Fibroblast of villous mesenchyme (primary cell): ENCODE measurements at regions not wholly inside any gene's neighbourhood (a gene's known extent, or its start where the extent isn't known, plus 50 kb on each side); places are given as distances from the start of the nearest gene placed in this dataset.

ENCODE experiments used
- DNase-seq: peaks from one replicate; pipeline ENCODE4 v3.0.0-alpha.2; 2010; ENCODE audit warnings: low read depth
- H3K4me3 ChIP-seq: 2 replicates; pipeline ENCODE4 v1.5.1; 2011; ENCODE audit warnings: low read depth, mild to moderate bottlenecking, low read length
- TF ChIP-seq, protein P1 (sequence below): IDR thresholded peaks from 2 replicates; pipeline ENCODE4 v1.5.1; 2012; ENCODE audit warnings: low read depth, mild to moderate bottlenecking, low read length; ENCODE audit not compliant: insufficient read depth

DNA sequence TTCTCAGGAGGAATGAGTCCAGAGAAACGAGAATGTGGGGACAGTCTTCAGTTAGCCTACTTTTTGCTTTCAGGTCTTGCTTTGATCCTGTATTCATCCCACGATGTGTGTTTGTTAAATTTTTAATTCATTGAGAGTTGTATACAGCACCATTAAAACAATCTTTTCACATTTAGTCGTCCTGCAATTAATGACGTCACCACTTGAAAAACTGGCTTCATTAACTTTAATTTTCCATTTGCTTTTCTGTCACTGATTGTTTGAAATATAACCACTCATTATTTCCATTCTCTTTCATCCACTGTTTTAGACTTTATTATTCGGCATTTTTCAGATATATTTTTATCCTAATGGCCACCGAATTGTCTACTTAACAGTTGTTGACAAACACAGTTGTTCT, 146.9 kb downstream of the TFEC start:
- no peak for DNase-seq
- TF ChIP-seq, protein P1, sequence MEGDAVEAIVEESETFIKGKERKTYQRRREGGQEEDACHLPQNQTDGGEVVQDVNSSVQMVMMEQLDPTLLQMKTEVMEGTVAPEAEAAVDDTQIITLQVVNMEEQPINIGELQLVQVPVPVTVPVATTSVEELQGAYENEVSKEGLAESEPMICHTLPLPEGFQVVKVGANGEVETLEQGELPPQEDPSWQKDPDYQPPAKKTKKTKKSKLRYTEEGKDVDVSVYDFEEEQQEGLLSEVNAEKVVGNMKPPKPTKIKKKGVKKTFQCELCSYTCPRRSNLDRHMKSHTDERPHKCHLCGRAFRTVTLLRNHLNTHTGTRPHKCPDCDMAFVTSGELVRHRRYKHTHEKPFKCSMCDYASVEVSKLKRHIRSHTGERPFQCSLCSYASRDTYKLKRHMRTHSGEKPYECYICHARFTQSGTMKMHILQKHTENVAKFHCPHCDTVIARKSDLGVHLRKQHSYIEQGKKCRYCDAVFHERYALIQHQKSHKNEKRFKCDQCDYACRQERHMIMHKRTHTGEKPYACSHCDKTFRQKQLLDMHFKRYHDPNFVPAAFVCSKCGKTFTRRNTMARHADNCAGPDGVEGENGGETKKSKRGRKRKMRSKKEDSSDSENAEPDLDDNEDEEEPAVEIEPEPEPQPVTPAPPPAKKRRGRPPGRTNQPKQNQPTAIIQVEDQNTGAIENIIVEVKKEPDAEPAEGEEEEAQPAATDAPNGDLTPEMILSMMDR: no peak
- no peak overlapping the region for H3K4me3 ChIP-seq

GRCh38 chr7:115881476-115881875, 149.1 kb downstream of the TFEC start:
- no peak overlapping the region for H3K4me3 ChIP-seq
- DNase-seq: no peak
- TF ChIP-seq, protein P1: no peak

- no peak for DNase-seq
- TF ChIP-seq, protein P1: no peak
- no peak overlapping the region for H3K4me3 ChIP-seq
Measured at GRCh38 chr7:115879171-115879570, 151.4 kb downstream of the TFEC start.

GRCh38 chr7:115869801-115870200, 160.8 kb downstream of the TFEC start:
- H3K4me3 ChIP-seq: no peak overlapping the region
- TF ChIP-seq, protein P1: no peak
- no peak for DNase-seq

GRCh38 chr7:115869190-115869589, 161.4 kb downstream of the TFEC start:
- no peak overlapping the region for H3K4me3 ChIP-seq
- no peak for DNase-seq
- TF ChIP-seq, protein P1: no peak

DNA sequence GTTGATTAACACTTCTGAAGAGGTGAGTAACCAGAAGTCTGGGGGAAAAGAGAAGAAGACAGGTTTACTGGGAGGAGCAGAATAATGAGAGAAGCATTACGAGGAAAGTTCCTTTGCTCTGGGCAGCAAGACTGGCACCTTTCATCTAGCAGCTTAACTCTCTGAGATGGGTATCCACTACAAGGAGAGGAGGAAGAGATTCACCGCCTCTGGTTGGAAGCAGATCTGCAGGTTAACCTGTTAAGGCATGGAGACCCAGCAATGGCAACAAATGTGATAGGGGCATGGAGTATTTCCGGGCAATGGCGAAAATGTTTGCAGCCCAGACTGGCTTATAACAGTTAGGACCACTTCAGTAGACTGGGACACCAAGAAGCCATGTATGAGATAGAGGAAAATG, 162.2 kb downstream of the TFEC start:
- H3K4me3 ChIP-seq: no peak overlapping the region
- TF ChIP-seq, protein P1: no peak
- no peak for DNase-seq

GRCh38 chr7:115864082-115864481, 166.5 kb downstream of the TFEC start:
- H3K4me3 ChIP-seq: no peak overlapping the region
- TF ChIP-seq, protein P1: no peak
- no peak for DNase-seq
